Fibroblast of lung (primary cell): ENCODE measurements at regions not wholly inside any gene's neighbourhood (a gene's known extent, or its start where the extent isn't known, plus 50 kb on each side); places are given as distances from the start of the nearest gene placed in this dataset.
A peak's percentile ranks its signal among the peaks of the same experiment; 100 is the strongest.

Experiments used
- DNase-seq, 2 donors: peaks; one replicate each; pipeline versions ENCODE4 v3.0.0 to v3.0.0-alpha.2; 2010; ENCODE audit warnings: low read depth in 2 of 2
- H2AFZ ChIP-seq: 2 replicates; pipeline ENCODE4 v1.5.1; 2012; ENCODE audit warnings: low read length, control low read depth, inconsistent platforms
- H3K27ac ChIP-seq: 2 replicates; pipeline ENCODE4 v1.5.1; 2011; ENCODE audit warnings: low read length, control low read depth; ENCODE audit not compliant: insufficient read depth
- H3K27me3 ChIP-seq: 2 replicates; pipeline ENCODE4 v1.5.1; 2011; ENCODE audit warnings: mild to moderate bottlenecking, low read length; ENCODE audit not compliant: control insufficient read depth, insufficient read depth
- H3K36me3 ChIP-seq: 2 replicates; pipeline ENCODE4 v1.5.1; 2011; ENCODE audit warnings: low read length; ENCODE audit not compliant: control insufficient read depth, insufficient read depth
- H3K4me1 ChIP-seq: 2 replicates; pipeline ENCODE4 v1.5.1; 2011; ENCODE audit warnings: low read length; ENCODE audit not compliant: control insufficient read depth, insufficient read depth; ENCODE audit errors: extremely low read depth
- H3K4me2 ChIP-seq: 2 replicates; pipeline ENCODE4 v1.5.1; 2011; ENCODE audit warnings: low read length, control low read depth; ENCODE audit not compliant: insufficient read depth; ENCODE audit errors: extremely low read depth
- H3K4me3 ChIP-seq, 4 experiments: fragments of 200-600 bp in 1 of 4; sonication (generic) in 1 of 4; replicated peaks in 1 of 4; 2 replicates each; pipeline ENCODE4 v1.5.1; 2011 to 2016; ENCODE audit warnings: low read length in 4 of 4, low read depth in 3 of 4, mild to moderate bottlenecking in 3 of 4, control low read depth in 2 of 4, inconsistent platforms in 1 of 4, mixed read lengths in 1 of 4; ENCODE audit not compliant: insufficient read depth in 1 of 4; ENCODE audit errors: control extremely low read depth in 1 of 4
- H3K79me2 ChIP-seq: 2 replicates; pipeline ENCODE4 v1.5.1; 2012; ENCODE audit warnings: mild to moderate bottlenecking, low read length, inconsistent platforms; ENCODE audit not compliant: control insufficient read depth, insufficient read depth
- H3K9ac ChIP-seq: 2 replicates; pipeline ENCODE4 v1.5.1; 2011; ENCODE audit warnings: mild to moderate bottlenecking, low read length, control low read depth; ENCODE audit not compliant: insufficient read depth
- H3K9me3 ChIP-seq: 2 replicates; pipeline ENCODE4 v1.5.1; 2012; ENCODE audit warnings: low read depth, low read length; ENCODE audit not compliant: control insufficient read depth, insufficient read depth
- H4K20me1 ChIP-seq: 2 replicates; pipeline ENCODE4 v1.5.1; 2011; ENCODE audit warnings: low read length; ENCODE audit not compliant: control insufficient read depth, insufficient read depth; ENCODE audit errors: extremely low read depth
- CTCF ChIP-seq, 2 donors: IDR thresholded peaks in 1 of 2; conservative IDR thresholded peaks in 1 of 2; 1 replicate in 1 of 2; 2 replicates in 1 of 2; pipeline ENCODE4 v1.5.1; 2011 to 2012; ENCODE audit warnings: low read length in 2 of 2, control low read depth in 1 of 2, inconsistent platforms in 1 of 2, low read depth in 1 of 2, mild to moderate bottlenecking in 1 of 2
- EZH2 ChIP-seq: IDR thresholded peaks from 2 replicates; pipeline ENCODE4 v1.5.1; 2012; ENCODE audit warnings: low read length, control low read depth, mild to moderate bottlenecking; ENCODE audit errors: missing control alignments

- Histone ChIP-seq H3K9me3 (no peaks in the 10 kb centered on the region), H3K4me3 (no peak overlapping the region), H3K4me2 (no peak overlapping the region), H3K36me3 (no peaks in the 10 kb centered on the region), H3K9ac (no peak overlapping the region), H3K4me1 (no peaks in the 10 kb centered on the region), H2AFZ (no peak overlapping the region), H3K79me2 (no peaks in the 10 kb centered on the region), H4K20me1 (no peaks in the 10 kb centered on the region), H3K27me3 (peaks cover 4% of the 10 kb centered on the region), H3K27ac (no peak overlapping the region)
- peak; percentile 47 to 69 for DNase-seq
- TF ChIP-seq EZH2 (no peak), CTCF (conservative IDR thresholded peaks at IDR 0.05 in 1 of 2, IDR thresholded peaks at IDR 0.05 in 1 of 2; ENCODE audit: low read depth in 1 of 2, low read length in 2 of 2) (peak; percentile 49 to 60)
Measured at GRCh38 chr2:177147093-177147694, 65.4 kb upstream of the HNRNPA3 start.

GRCh38 chr2:177147834-177148445 is 64.7 kb upstream of the HNRNPA3 start:
- Histone ChIP-seq H3K79me2 (no peaks in the 10 kb centered on the region), H3K9me3 (no peaks in the 10 kb centered on the region), H3K9ac (no peak overlapping the region), H3K4me1 (no peaks in the 10 kb centered on the region), H3K27ac (no peak overlapping the region), H3K27me3 (peaks cover 4% of the 10 kb centered on the region), H2AFZ (no peak overlapping the region), H3K4me2 (peak overlapping the region; percentile 100), H3K36me3 (no peaks in the 10 kb centered on the region), H4K20me1 (no peaks in the 10 kb centered on the region), H3K4me3 (peak overlapping the region; percentile 15 to 67 (median 56))
- no peak for TF ChIP-seq CTCF (conservative IDR thresholded peaks at IDR 0.05 in 1 of 2, IDR thresholded peaks at IDR 0.05 in 1 of 2; ENCODE audit: low read depth in 1 of 2, low read length in 2 of 2)
- TF ChIP-seq EZH2, result no peak
- DNase-seq, result no peak

GRCh38 chr2:177148477-177149154 is 64.0 kb upstream of the HNRNPA3 start:
- no peaks in the 10 kb centered on the region for H3K36me3 ChIP-seq
- H3K79me2 ChIP-seq, result no peaks in the 10 kb centered on the region
- H3K4me1 ChIP-seq, result no peaks in the 10 kb centered on the region
- peak; percentile 60 to 68 for DNase-seq
- H3K4me3 ChIP-seq, result peak overlapping the region; percentile 49 to 67 (median 60)
- no peak overlapping the region for H3K27ac ChIP-seq
- TF ChIP-seq CTCF (conservative IDR thresholded peaks at IDR 0.05 in 1 of 2, IDR thresholded peaks at IDR 0.05 in 1 of 2; ENCODE audit: low read depth in 1 of 2, low read length in 2 of 2), result peak; percentile 90 to 95
- no peak for TF ChIP-seq EZH2
- peak overlapping the region; percentile 76 for H2AFZ ChIP-seq
- peak overlapping the region; percentile 100 for H3K4me2 ChIP-seq
- H4K20me1 ChIP-seq, result no peaks in the 10 kb centered on the region
- no peaks in the 10 kb centered on the region for H3K9me3 ChIP-seq
- no peak overlapping the region for H3K9ac ChIP-seq
- peaks cover 4% of the 10 kb centered on the region for H3K27me3 ChIP-seq
